ENCODE measurements at regions not wholly inside any gene's neighbourhood (a gene's known extent, or its start where the extent isn't known, plus 50 kb on each side); places are given as distances from the start of the nearest gene placed in this dataset.

- BruUV-seq (replicated peaks): no TSS peak
- Histone ChIP-seq H3K4me1 (ENCODE audit: insufficient read depth, low read length) (peaks cover 22% of the 10 kb centered on the region; the same call in 1 of the 2 replicates), H3K36me3 (ENCODE audit: low read depth, low read length) (no peaks in the 10 kb centered on the region), H3K4me3 (ENCODE audit: low read length) (no peak overlapping the region), H2AFZ (ENCODE audit: low read length) (no peak overlapping the region), H3K9me3 (ENCODE audit: low read length) (no peaks in the 10 kb centered on the region), H3K4me2 (ENCODE audit: low read length) (no peak overlapping the region), H3K79me2 (ENCODE audit: low read length) (no peaks in the 10 kb centered on the region), H3K9ac (ENCODE audit: low read length) (no peak overlapping the region), H3K27me3 (ENCODE audit: low read length) (no peaks in the 10 kb centered on the region), H3K9me2 (replicated peaks; ENCODE audit: low read length) (no peaks in the 10 kb centered on the region), H4K20me1 (ENCODE audit: low read length) (no peaks in the 10 kb centered on the region), H3K27ac (ENCODE audit: low read length) (no peak overlapping the region), H3F3A (ENCODE audit: low read length, unreplicated experiment) (no peaks in the 10 kb centered on the region)
- ATAC-seq: no peak
- CTCF ChIA-PET: no interaction called here
- no peak for DNase-seq
- intact Hi-C loops (cut with micrococcal nuclease): no loop called here
- POLR2A ChIA-PET (ENCODE audit: unreplicated experiment): no interaction called here
- TF ChIP-seq EZH2phosphoT487 (IDR thresholded peaks at IDR 0.05; ENCODE audit: borderline replicate concordance, low read length): no peak
- TF ChIP-seq CTCF (conservative IDR thresholded peaks at IDR 0.05; ENCODE audit: low read depth, low read length): no peak
- no peak for TF ChIP-seq EZH2 (IDR thresholded peaks at IDR 0.05; ENCODE audit: low read length, unreplicated experiment)
These were observed 203.4 kb upstream of the PIK3C3 start for GRCh38 chr18:41751652-41752051.

GRCh38 chr18:41751161-41751560 is 203.9 kb upstream of the PIK3C3 start:
- H3K4me3 ChIP-seq (ENCODE audit: low read length): no peak overlapping the region
- DNase-seq: peak; percentile 59
- no peaks in the 10 kb centered on the region for H3K36me3 ChIP-seq (ENCODE audit: low read depth, low read length)
- CTCF ChIA-PET: no interaction called here
- no peaks in the 10 kb centered on the region for H3K79me2 ChIP-seq (ENCODE audit: low read length)
- TF ChIP-seq EZH2 (IDR thresholded peaks at IDR 0.05; ENCODE audit: low read length, unreplicated experiment): no peak
- H4K20me1 ChIP-seq (ENCODE audit: low read length): no peaks in the 10 kb centered on the region
- no peaks in the 10 kb centered on the region for H3K9me3 ChIP-seq (ENCODE audit: low read length)
- ATAC-seq: peak; percentile 69
- BruUV-seq (replicated peaks): no TSS peak
- no peaks in the 10 kb centered on the region for H3F3A ChIP-seq (ENCODE audit: low read length, unreplicated experiment)
- H3K9me2 ChIP-seq (replicated peaks; ENCODE audit: low read length): no peaks in the 10 kb centered on the region
- no peak overlapping the region for H3K27ac ChIP-seq (ENCODE audit: low read length)
- H3K27me3 ChIP-seq (ENCODE audit: low read length): no peaks in the 10 kb centered on the region
- intact Hi-C loops (cut with micrococcal nuclease): no loop called here
- no peak overlapping the region for H3K9ac ChIP-seq (ENCODE audit: low read length)
- no peak overlapping the region for H3K4me2 ChIP-seq (ENCODE audit: low read length)
- peaks cover 20% of the 10 kb centered on the region; the same call in 1 of the 2 replicates for H3K4me1 ChIP-seq (ENCODE audit: insufficient read depth, low read length)
- H2AFZ ChIP-seq (ENCODE audit: low read length): no peak overlapping the region
- POLR2A ChIA-PET (ENCODE audit: unreplicated experiment): no interaction called here

GRCh38 chr18:41747723-41748242 is 207.3 kb upstream of the PIK3C3 start:
- no peak overlapping the region for H2AFZ ChIP-seq (ENCODE audit: low read length)
- no peaks in the 10 kb centered on the region for H3K79me2 ChIP-seq (ENCODE audit: low read length)
- H3K27me3 ChIP-seq (ENCODE audit: low read length): no peaks in the 10 kb centered on the region
- ChIA-PET POLR2A (ENCODE audit: unreplicated experiment) (no interaction called here), CTCF (no interaction called here)
- BruUV-seq (replicated peaks): no TSS peak
- ATAC-seq: no peak
- H3K9me3 ChIP-seq (ENCODE audit: low read length): no peaks in the 10 kb centered on the region
- no peak overlapping the region for H3K4me2 ChIP-seq (ENCODE audit: low read length)
- H3F3A ChIP-seq (ENCODE audit: low read length, unreplicated experiment): no peaks in the 10 kb centered on the region
- H3K9me2 ChIP-seq (replicated peaks; ENCODE audit: low read length): no peaks in the 10 kb centered on the region
- H4K20me1 ChIP-seq (ENCODE audit: low read length): no peaks in the 10 kb centered on the region
- no peaks in the 10 kb centered on the region for H3K36me3 ChIP-seq (ENCODE audit: low read depth, low read length)
- H3K9ac ChIP-seq (ENCODE audit: low read length): no peak overlapping the region
- TF ChIP-seq CTCF (conservative IDR thresholded peaks at IDR 0.05; ENCODE audit: low read depth, low read length): no peak
- TF ChIP-seq EZH2 (IDR thresholded peaks at IDR 0.05; ENCODE audit: low read length, unreplicated experiment): no peak
- no peak for TF ChIP-seq EZH2phosphoT487 (IDR thresholded peaks at IDR 0.05; ENCODE audit: borderline replicate concordance, low read length)
- no peak overlapping the region for H3K4me3 ChIP-seq (ENCODE audit: low read length)
- no peak for DNase-seq
- intact Hi-C loops (cut with micrococcal nuclease): loop anchor here (10.0 kb wide), 1 partner anchor 653 kb away; no protein-coding TSS in a partner anchor
- no peak overlapping the region for H3K27ac ChIP-seq (ENCODE audit: low read length)
- peaks cover 22% of the 10 kb centered on the region for H3K4me1 ChIP-seq (ENCODE audit: insufficient read depth, low read length)
